ENCODE measurements at regions not wholly inside any gene's neighbourhood (a gene's known extent, or its start where the extent isn't known, plus 50 kb on each side); places are given as distances from the start of the nearest gene placed in this dataset.

DNA sequence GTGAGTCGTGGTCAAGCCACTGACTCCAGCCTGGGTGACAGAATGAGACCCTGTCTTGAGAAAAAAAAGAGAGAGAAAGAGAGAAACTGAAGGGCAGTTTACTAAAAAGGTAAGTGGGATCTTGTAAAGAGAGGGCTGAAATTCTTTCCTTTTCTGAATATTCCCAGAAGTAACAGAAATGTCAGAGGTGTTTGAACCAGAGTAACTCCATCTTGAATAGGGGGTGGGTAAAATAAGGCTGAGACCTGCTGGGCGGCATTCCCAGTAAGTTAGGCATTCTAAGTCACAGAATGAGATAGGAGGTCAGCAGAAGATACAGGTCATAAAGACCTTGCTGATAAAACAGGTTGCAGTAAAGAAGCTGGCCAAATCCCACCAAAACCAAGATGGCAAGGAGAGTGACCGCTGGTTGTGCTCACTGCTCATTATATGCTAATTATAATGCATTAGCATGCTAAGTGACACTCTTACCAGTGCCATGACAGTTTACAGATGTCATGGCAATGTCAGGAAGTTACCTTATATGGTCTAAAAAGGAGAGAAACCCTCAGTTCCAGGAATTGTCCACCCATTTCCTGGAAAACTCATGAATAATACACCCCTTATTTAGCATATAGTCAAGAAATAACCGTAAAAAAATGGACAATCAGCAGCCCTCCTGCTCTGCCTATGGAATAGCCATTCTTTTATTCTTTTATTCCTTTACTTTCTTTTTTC lies 1334.3 kb upstream of the ZEB2 start:
- TF ChIP-seq, protein P1, sequence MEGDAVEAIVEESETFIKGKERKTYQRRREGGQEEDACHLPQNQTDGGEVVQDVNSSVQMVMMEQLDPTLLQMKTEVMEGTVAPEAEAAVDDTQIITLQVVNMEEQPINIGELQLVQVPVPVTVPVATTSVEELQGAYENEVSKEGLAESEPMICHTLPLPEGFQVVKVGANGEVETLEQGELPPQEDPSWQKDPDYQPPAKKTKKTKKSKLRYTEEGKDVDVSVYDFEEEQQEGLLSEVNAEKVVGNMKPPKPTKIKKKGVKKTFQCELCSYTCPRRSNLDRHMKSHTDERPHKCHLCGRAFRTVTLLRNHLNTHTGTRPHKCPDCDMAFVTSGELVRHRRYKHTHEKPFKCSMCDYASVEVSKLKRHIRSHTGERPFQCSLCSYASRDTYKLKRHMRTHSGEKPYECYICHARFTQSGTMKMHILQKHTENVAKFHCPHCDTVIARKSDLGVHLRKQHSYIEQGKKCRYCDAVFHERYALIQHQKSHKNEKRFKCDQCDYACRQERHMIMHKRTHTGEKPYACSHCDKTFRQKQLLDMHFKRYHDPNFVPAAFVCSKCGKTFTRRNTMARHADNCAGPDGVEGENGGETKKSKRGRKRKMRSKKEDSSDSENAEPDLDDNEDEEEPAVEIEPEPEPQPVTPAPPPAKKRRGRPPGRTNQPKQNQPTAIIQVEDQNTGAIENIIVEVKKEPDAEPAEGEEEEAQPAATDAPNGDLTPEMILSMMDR (IDR thresholded peaks at IDR 0.05), result no peak
- no peak for TF ChIP-seq POLR2A (IDR thresholded peaks at IDR 0.05)
